Upper lobe of left lung (tissue), 6 donors: ENCODE measurements at regions not wholly inside any gene's neighbourhood (a gene's known extent, or its start where the extent isn't known, plus 50 kb on each side); places are given as distances from the start of the nearest gene placed in this dataset.

Source experiments
- ATAC-seq, 2 donors: fragments of 200-7000 bp; cut with Tn5 transposase; one replicate each; pipeline ENCODE4 v1.9.1; 2022; ENCODE audit warnings: mild to moderate bottlenecking in 2 of 2, moderate library complexity in 2 of 2; ENCODE audit not compliant: low FRiP score in 2 of 2
- DNase-seq, 2 donors: peaks; one replicate each; pipeline ENCODE4 v3.0.0-alpha.2; 2019 to 2020
- H3K27ac ChIP-seq, 4 donors: fragments of 200-600 bp; sonication (generic); one replicate each; pipeline ENCODE4 v1.5.1; 2016 to 2019
- H3K27me3 ChIP-seq, 4 donors: fragments of 200-600 bp; sonication (generic); one replicate each; pipeline ENCODE4 v1.5.1; 2017 to 2019
- H3K36me3 ChIP-seq, 4 donors: fragments of 200-600 bp; sonication (generic); one replicate each; pipeline ENCODE4 v1.5.1; 2016 to 2019
- H3K4me1 ChIP-seq, 4 donors: fragments of 200-600 bp; sonication (generic); one replicate each; pipeline ENCODE4 v1.5.1; 2018 to 2019
- H3K4me3 ChIP-seq, 4 donors: fragments of 200-600 bp; sonication (generic); one replicate each; pipeline ENCODE4 v1.5.1; 2017 to 2019; ENCODE audit warnings: mild to moderate bottlenecking in 2 of 4, moderate library complexity in 1 of 4
- H3K9me3 ChIP-seq, 4 donors: fragments of 200-600 bp; sonication (generic); one replicate each; pipeline ENCODE4 v1.5.1; 2018 to 2019
- CTCF ChIP-seq, 6 experiments: fragments of 450-650 bp in 4 of 6; fragments of 200-600 bp in 2 of 6; sonication (generic) in 2 of 6; IDR thresholded peaks; one replicate each; pipeline ENCODE4 v1.5.1; 2016 to 2019; ENCODE audit warnings: antibody characterized with exemption in 6 of 6
- EP300 ChIP-seq, 4 donors: sonication (generic); formaldehyde crosslinking; IDR thresholded peaks; one replicate each; pipeline ENCODE4 v1.5.1; 2017; ENCODE audit warnings: antibody characterized with exemption in 4 of 4, control low read depth in 2 of 4
- POLR2A ChIP-seq, 4 donors: fragments of 450-650 bp; IDR thresholded peaks; one replicate each; pipeline ENCODE4 v1.5.1; 2016 to 2017; ENCODE audit warnings: antibody characterized with exemption in 4 of 4, mild to moderate bottlenecking in 2 of 4
- POLR2AphosphoS5 ChIP-seq, 2 donors: sonication (generic); formaldehyde crosslinking; IDR thresholded peaks; one replicate each; pipeline ENCODE4 v1.5.1; 2017; ENCODE audit warnings: antibody characterized with exemption in 2 of 2
- WGBS, 2 donors: methylation state at CpG; one replicate each; pipeline ENCODE4 v1.1.5; 2017 to 2018; 5-methylcytosine and 5-hydroxymethylcytosine counted together
- donor health status: DM: no; HTN: no; CAD: no; lungs with moderate emphysema.
- donor health status: DM: no; HTN: yes; CAD: no; lungs with severe emphysema.

GRCh38 chr10:118392761-118393160 is 50.6 kb upstream of the FAM204A start:
- H3K36me3 ChIP-seq: no peaks in the 10 kb centered on the region
- no peak overlapping the region for H3K27ac ChIP-seq
- no peaks in the 10 kb centered on the region for H3K27me3 ChIP-seq
- H3K9me3 ChIP-seq: peaks cover 0 to 8% (median 4%) of the 10 kb centered on the region in 4 donors
- TF ChIP-seq EP300 (IDR thresholded peaks at IDR 0.05) (no peak), CTCF (IDR thresholded peaks at IDR 0.05) (no peak), POLR2A (IDR thresholded peaks at IDR 0.05) (no peak), POLR2AphosphoS5 (IDR thresholded peaks at IDR 0.05) (no peak)
- WGBS, 2 donors: 85 to 98% methylated on average over 5 of the region's 5 CpGs
- DNase-seq (no peak), ATAC-seq (no peak)
- H3K4me3 ChIP-seq: no peak overlapping the region
- H3K4me1 ChIP-seq: peaks cover 0 to 6% (median 3%) of the 10 kb centered on the region in 4 donors
